ENCODE measurements at regions not wholly inside any gene's neighbourhood (a gene's known extent, or its start where the extent isn't known, plus 50 kb on each side); places are given as distances from the start of the nearest gene placed in this dataset.

GRCh38 chr5:125348936-125349831 lies 602.7 kb upstream of the ZNF608 start:
- in situ Hi-C loops (cut with HindIII; ENCODE audit: low pct_unique_long_range_greater_than_20kb, low sequenced_read_pairs) (no loop called here), intact Hi-C loops (cut with micrococcal nuclease; ENCODE audit: unreplicated experiment) (no loop called here)
- Histone ChIP-seq H3K27ac (ENCODE audit: low read length) (peak overlapping the region; percentile 18; the same call in 1 of the 2 replicates), H3K4me1 (ENCODE audit: control insufficient read depth, insufficient read depth, low read length) (no peaks in the 10 kb centered on the region), H3K27me3 (ENCODE audit: control insufficient read depth, insufficient read depth, low read length) (no peaks in the 10 kb centered on the region), H3K36me3 (ENCODE audit: control insufficient read depth, insufficient read depth, low read length) (no peaks in the 10 kb centered on the region), H3K9me3 (ENCODE audit: control insufficient read depth, insufficient read depth, low read depth, low read length) (no peaks in the 10 kb centered on the region), H3K4me3 (ENCODE audit: low read depth in 2 of 2, low read length in 2 of 2) (no peak overlapping the region)
- BruUV-seq (replicated peaks), result no TSS peak
- no peak for DNase-seq (ENCODE audit: low read depth, low spot score)
- TF ChIP-seq TCF7L2 (IDR thresholded peaks at IDR 0.05; ENCODE audit: low read depth, low read length) (no peak), CTCF (IDR thresholded peaks at IDR 0.05) (no peak), SIN3A (IDR thresholded peaks at IDR 0.05; ENCODE audit: borderline replicate concordance, insufficient read depth, low read depth, low read length) (no peak), POLR2AphosphoS5 (IDR thresholded peaks at IDR 0.05; ENCODE audit: low read depth, low read length) (no peak), REST (IDR thresholded peaks at IDR 0.05; ENCODE audit: insufficient read depth in 1 of 2, low read depth in 2 of 2, low read length in 1 of 2) (no peak)
- ATAC-seq, result no peak
- CTCF ChIA-PET, result no interaction called here
- POLR2A ChIA-PET, result no interaction called here

- DNase-seq (ENCODE audit: low read depth, low spot score) (no peak), ATAC-seq (no peak; the same call in 1 of the 2 replicates)
- BruUV-seq (replicated peaks), result no TSS peak
- in situ Hi-C loops (cut with HindIII; ENCODE audit: low pct_unique_long_range_greater_than_20kb, low sequenced_read_pairs) (no loop called here), intact Hi-C loops (cut with micrococcal nuclease; ENCODE audit: unreplicated experiment) (no loop called here)
- Histone ChIP-seq H3K4me1 (ENCODE audit: control insufficient read depth, insufficient read depth, low read length) (no peaks in the 10 kb centered on the region), H3K27ac (ENCODE audit: low read length) (peak overlapping the region; percentile 49; the same call in 1 of the 2 replicates), H3K27me3 (ENCODE audit: control insufficient read depth, insufficient read depth, low read length) (no peaks in the 10 kb centered on the region), H3K36me3 (ENCODE audit: control insufficient read depth, insufficient read depth, low read length) (no peaks in the 10 kb centered on the region), H3K4me3 (ENCODE audit: low read depth in 2 of 2, low read length in 2 of 2) (no peak overlapping the region), H3K9me3 (ENCODE audit: control insufficient read depth, insufficient read depth, low read depth, low read length) (peaks cover 6% of the 10 kb centered on the region; the same call in 1 of the 2 replicates)
- ChIA-PET CTCF (no interaction called here), POLR2A (no interaction called here)
- TF ChIP-seq TCF7L2 (IDR thresholded peaks at IDR 0.05; ENCODE audit: low read depth, low read length) (no peak), POLR2AphosphoS5 (IDR thresholded peaks at IDR 0.05; ENCODE audit: low read depth, low read length) (no peak), REST (IDR thresholded peaks at IDR 0.05; ENCODE audit: insufficient read depth in 1 of 2, low read depth in 2 of 2, low read length in 1 of 2) (no peak), CTCF (IDR thresholded peaks at IDR 0.05) (no peak), SIN3A (IDR thresholded peaks at IDR 0.05; ENCODE audit: borderline replicate concordance, insufficient read depth, low read depth, low read length) (no peak)
Observed at GRCh38 chr5:125357660-125358059, 611.2 kb upstream of the ZNF608 start.
